Neural progenitor cell (in vitro differentiated cells): ENCODE measurements at regions not wholly inside any gene's neighbourhood (a gene's known extent, or its start where the extent isn't known, plus 50 kb on each side); places are given as distances from the start of the nearest gene placed in this dataset.
"Not testable (repeated sequence)": the region's sequence is repeated elsewhere in the genome, so short reads cannot be mapped to it uniquely, and the experiment has no call there.

ENCODE experiments used
- CTCF ChIP-seq: fragments of 200-600 bp; sonication (generic); IDR thresholded peaks from 2 replicates; pipeline ENCODE4 v1.5.1; 2017; ENCODE audit warnings: antibody characterized with exemption, mild to moderate bottlenecking
- EZH2 ChIP-seq: fragments of 200-600 bp; sonication (generic); IDR thresholded peaks from 2 replicates; pipeline ENCODE4 v1.6.1; 2017; ENCODE audit warnings: antibody characterized with exemption, mild to moderate bottlenecking, moderate library complexity

GRCh38 chr17:70293564-70294310 lies 124.4 kb downstream of the KCNJ2 start:
- not testable (repeated sequence) for TF ChIP-seq CTCF, EZH2
